ENCODE measurements at regions not wholly inside any gene's neighbourhood (a gene's known extent, or its start where the extent isn't known, plus 50 kb on each side); places are given as distances from the start of the nearest gene placed in this dataset.

- Histone ChIP-seq H3K4me2 (replicated peaks; ENCODE audit: low read depth, low read length, poor library complexity, severe bottlenecking) (no peak overlapping the region), H3K9me3 (ENCODE audit: control extremely low read depth in 1 of 3, control insufficient read depth in 2 of 3, insufficient read depth in 1 of 3, low read length in 2 of 3) (no peaks in the 10 kb centered on the region), H2AFZ (ENCODE audit: insufficient read depth, low read depth, low read length, poor library complexity, severe bottlenecking) (no peak overlapping the region), H3K4me3 (ENCODE audit: control extremely low read depth in 1 of 5, extremely low read depth in 1 of 5, insufficient read depth in 1 of 5, low read depth in 2 of 5, low read length in 4 of 5) (no peak overlapping the region), H3K36me3 (replicated peaks in 1 of 2; ENCODE audit: control extremely low read depth in 1 of 2, control insufficient read depth in 1 of 2, extremely low read depth in 1 of 2, insufficient read depth in 2 of 2, low read length in 1 of 2) (no peaks in the 10 kb centered on the region), H3K4me1 (ENCODE audit: control insufficient read depth in 2 of 2, insufficient read depth in 2 of 2, low read length in 2 of 2) (no peaks in the 10 kb centered on the region), H3K27ac (ENCODE audit: low read length in 2 of 2) (no peak overlapping the region), H3K27me3 (replicated peaks in 1 of 4; ENCODE audit: control extremely low read depth in 1 of 4, control insufficient read depth in 3 of 4, insufficient read depth in 4 of 4, low read length in 3 of 4) (no peaks in the 10 kb centered on the region), H4K20me1 (ENCODE audit: control insufficient read depth, insufficient read depth, low read length, poor library complexity, severe bottlenecking) (no peaks in the 10 kb centered on the region), H3K9ac (ENCODE audit: low read length) (no peak overlapping the region), H3K79me2 (ENCODE audit: control insufficient read depth, insufficient read depth, low read length) (no peaks in the 10 kb centered on the region)
- H3K4me3 Mint-ChIP-seq: no peak overlapping the region
- ATAC-seq (ENCODE audit: low read depth): no peak
- ChIA-PET POLR2A (no interaction called here), CTCF (no interaction called here)
- TF ChIP-seq CTCF (IDR thresholded peaks at IDR 0.05) (no peak), EZH2 (IDR thresholded peaks at IDR 0.05; ENCODE audit: borderline replicate concordance, insufficient read depth, low read depth, low read length, poor library complexity, severe bottlenecking) (no peak)
- H3K9me3 Mint-ChIP-seq (ENCODE audit: insufficient read depth): no peaks in the 10 kb centered on the region
- intact Hi-C loops (cut with micrococcal nuclease): no loop called here
- H3K27me3 Mint-ChIP-seq: no peaks in the 10 kb centered on the region
- DNase-seq: no peak
- H3K27ac Mint-ChIP-seq: no peak overlapping the region
- no peaks in the 10 kb centered on the region for H3K4me1 Mint-ChIP-seq
Measured at GRCh38 chr6:147019001-147019400, 185.2 kb upstream of the STXBP5 start.

GRCh38 chr6:147022041-147022440, 182.2 kb upstream of the STXBP5 start:
- Histone ChIP-seq H3K27ac (ENCODE audit: low read length in 2 of 2) (no peak overlapping the region), H3K36me3 (replicated peaks in 1 of 2; ENCODE audit: control extremely low read depth in 1 of 2, control insufficient read depth in 1 of 2, extremely low read depth in 1 of 2, insufficient read depth in 2 of 2, low read length in 1 of 2) (no peaks in the 10 kb centered on the region), H4K20me1 (ENCODE audit: control insufficient read depth, insufficient read depth, low read length, poor library complexity, severe bottlenecking) (no peaks in the 10 kb centered on the region), H3K9me3 (ENCODE audit: control extremely low read depth in 1 of 3, control insufficient read depth in 2 of 3, insufficient read depth in 1 of 3, low read length in 2 of 3) (no peaks in the 10 kb centered on the region), H3K9ac (ENCODE audit: low read length) (no peak overlapping the region), H3K4me2 (replicated peaks; ENCODE audit: low read depth, low read length, poor library complexity, severe bottlenecking) (no peak overlapping the region), H3K27me3 (replicated peaks in 1 of 4; ENCODE audit: control extremely low read depth in 1 of 4, control insufficient read depth in 3 of 4, insufficient read depth in 4 of 4, low read length in 3 of 4) (no peaks in the 10 kb centered on the region), H3K4me3 (ENCODE audit: control extremely low read depth in 1 of 5, extremely low read depth in 1 of 5, insufficient read depth in 1 of 5, low read depth in 2 of 5, low read length in 4 of 5) (no peak overlapping the region), H3K79me2 (ENCODE audit: control insufficient read depth, insufficient read depth, low read length) (no peaks in the 10 kb centered on the region), H3K4me1 (ENCODE audit: control insufficient read depth in 2 of 2, insufficient read depth in 2 of 2, low read length in 2 of 2) (no peaks in the 10 kb centered on the region), H2AFZ (ENCODE audit: insufficient read depth, low read depth, low read length, poor library complexity, severe bottlenecking) (no peak overlapping the region)
- ChIA-PET POLR2A (no interaction called here), CTCF (no interaction called here)
- no peaks in the 10 kb centered on the region for H3K9me3 Mint-ChIP-seq (ENCODE audit: insufficient read depth)
- TF ChIP-seq CTCF (IDR thresholded peaks at IDR 0.05) (no peak), EZH2 (IDR thresholded peaks at IDR 0.05; ENCODE audit: borderline replicate concordance, insufficient read depth, low read depth, low read length, poor library complexity, severe bottlenecking) (no peak)
- no peaks in the 10 kb centered on the region for H3K27me3 Mint-ChIP-seq
- no peak overlapping the region for H3K4me3 Mint-ChIP-seq
- no peak overlapping the region for H3K27ac Mint-ChIP-seq
- whole genome bisulfite sequencing (ENCODE audit: insufficient coverage): 89% methylated on average over 2 of the region's 2 CpGs
- DNase-seq (no peak), ATAC-seq (ENCODE audit: low read depth) (no peak)
- intact Hi-C loops (cut with micrococcal nuclease): no loop called here
- no peaks in the 10 kb centered on the region for H3K4me1 Mint-ChIP-seq

All from B cell (primary cell).